ENCODE measurements at regions not wholly inside any gene's neighbourhood (a gene's known extent, or its start where the extent isn't known, plus 50 kb on each side); places are given as distances from the start of the nearest gene placed in this dataset.

GRCh38 chr2:88810017-88810416, 118.5 kb downstream of the RPIA start:
- TF ChIP-seq SUZ12 (IDR thresholded peaks at IDR 0.05; ENCODE audit: extremely low read depth, insufficient read depth, insufficient read length) (no peak), YY1 (IDR thresholded peaks at IDR 0.05; ENCODE audit: insufficient read depth, insufficient read length) (no peak), ZNF274 (IDR thresholded peaks at IDR 0.05; ENCODE audit: low read depth, low read length) (no peak)

Data from NT2/D1 (cell line).